ENCODE measurements at regions not wholly inside any gene's neighbourhood (a gene's known extent, or its start where the extent isn't known, plus 50 kb on each side); places are given as distances from the start of the nearest gene placed in this dataset.

DNA sequence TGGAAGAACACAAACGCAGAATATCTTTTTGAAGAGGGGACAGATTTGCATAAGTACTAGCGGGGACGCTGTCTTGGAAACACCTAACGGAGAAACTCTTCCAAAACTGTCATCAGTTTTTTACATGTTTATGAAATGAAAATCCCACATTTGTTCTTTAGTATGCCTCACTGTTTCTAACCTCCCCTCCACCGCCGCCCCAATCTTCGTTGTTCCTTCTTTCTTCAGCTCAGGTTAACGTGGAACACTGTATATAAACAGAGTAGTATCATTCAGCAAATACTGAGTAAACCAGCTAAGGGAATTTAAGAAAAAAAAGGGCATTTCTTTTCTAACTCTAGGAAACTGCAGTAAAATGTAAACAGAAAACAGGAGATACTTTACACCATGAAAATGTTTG lies 2345.6 kb downstream of the PCDH7 start:
- WGBS, 2 experiments (ENCODE audit: extremely low coverage in 1 of 2, insufficient coverage in 1 of 2, insufficient read length in 1 of 2, insufficient replicate concordance in 2 of 2, low coverage in 1 of 2, low lambda C conversion rate in 2 of 2, missing lambda C conversion rate in 1 of 2), result 87% methylated on average over 8 of the region's 8 CpGs; no CpG with 5 or more reads in 1 of the 2 experiments
- TF ChIP-seq, protein P1, sequence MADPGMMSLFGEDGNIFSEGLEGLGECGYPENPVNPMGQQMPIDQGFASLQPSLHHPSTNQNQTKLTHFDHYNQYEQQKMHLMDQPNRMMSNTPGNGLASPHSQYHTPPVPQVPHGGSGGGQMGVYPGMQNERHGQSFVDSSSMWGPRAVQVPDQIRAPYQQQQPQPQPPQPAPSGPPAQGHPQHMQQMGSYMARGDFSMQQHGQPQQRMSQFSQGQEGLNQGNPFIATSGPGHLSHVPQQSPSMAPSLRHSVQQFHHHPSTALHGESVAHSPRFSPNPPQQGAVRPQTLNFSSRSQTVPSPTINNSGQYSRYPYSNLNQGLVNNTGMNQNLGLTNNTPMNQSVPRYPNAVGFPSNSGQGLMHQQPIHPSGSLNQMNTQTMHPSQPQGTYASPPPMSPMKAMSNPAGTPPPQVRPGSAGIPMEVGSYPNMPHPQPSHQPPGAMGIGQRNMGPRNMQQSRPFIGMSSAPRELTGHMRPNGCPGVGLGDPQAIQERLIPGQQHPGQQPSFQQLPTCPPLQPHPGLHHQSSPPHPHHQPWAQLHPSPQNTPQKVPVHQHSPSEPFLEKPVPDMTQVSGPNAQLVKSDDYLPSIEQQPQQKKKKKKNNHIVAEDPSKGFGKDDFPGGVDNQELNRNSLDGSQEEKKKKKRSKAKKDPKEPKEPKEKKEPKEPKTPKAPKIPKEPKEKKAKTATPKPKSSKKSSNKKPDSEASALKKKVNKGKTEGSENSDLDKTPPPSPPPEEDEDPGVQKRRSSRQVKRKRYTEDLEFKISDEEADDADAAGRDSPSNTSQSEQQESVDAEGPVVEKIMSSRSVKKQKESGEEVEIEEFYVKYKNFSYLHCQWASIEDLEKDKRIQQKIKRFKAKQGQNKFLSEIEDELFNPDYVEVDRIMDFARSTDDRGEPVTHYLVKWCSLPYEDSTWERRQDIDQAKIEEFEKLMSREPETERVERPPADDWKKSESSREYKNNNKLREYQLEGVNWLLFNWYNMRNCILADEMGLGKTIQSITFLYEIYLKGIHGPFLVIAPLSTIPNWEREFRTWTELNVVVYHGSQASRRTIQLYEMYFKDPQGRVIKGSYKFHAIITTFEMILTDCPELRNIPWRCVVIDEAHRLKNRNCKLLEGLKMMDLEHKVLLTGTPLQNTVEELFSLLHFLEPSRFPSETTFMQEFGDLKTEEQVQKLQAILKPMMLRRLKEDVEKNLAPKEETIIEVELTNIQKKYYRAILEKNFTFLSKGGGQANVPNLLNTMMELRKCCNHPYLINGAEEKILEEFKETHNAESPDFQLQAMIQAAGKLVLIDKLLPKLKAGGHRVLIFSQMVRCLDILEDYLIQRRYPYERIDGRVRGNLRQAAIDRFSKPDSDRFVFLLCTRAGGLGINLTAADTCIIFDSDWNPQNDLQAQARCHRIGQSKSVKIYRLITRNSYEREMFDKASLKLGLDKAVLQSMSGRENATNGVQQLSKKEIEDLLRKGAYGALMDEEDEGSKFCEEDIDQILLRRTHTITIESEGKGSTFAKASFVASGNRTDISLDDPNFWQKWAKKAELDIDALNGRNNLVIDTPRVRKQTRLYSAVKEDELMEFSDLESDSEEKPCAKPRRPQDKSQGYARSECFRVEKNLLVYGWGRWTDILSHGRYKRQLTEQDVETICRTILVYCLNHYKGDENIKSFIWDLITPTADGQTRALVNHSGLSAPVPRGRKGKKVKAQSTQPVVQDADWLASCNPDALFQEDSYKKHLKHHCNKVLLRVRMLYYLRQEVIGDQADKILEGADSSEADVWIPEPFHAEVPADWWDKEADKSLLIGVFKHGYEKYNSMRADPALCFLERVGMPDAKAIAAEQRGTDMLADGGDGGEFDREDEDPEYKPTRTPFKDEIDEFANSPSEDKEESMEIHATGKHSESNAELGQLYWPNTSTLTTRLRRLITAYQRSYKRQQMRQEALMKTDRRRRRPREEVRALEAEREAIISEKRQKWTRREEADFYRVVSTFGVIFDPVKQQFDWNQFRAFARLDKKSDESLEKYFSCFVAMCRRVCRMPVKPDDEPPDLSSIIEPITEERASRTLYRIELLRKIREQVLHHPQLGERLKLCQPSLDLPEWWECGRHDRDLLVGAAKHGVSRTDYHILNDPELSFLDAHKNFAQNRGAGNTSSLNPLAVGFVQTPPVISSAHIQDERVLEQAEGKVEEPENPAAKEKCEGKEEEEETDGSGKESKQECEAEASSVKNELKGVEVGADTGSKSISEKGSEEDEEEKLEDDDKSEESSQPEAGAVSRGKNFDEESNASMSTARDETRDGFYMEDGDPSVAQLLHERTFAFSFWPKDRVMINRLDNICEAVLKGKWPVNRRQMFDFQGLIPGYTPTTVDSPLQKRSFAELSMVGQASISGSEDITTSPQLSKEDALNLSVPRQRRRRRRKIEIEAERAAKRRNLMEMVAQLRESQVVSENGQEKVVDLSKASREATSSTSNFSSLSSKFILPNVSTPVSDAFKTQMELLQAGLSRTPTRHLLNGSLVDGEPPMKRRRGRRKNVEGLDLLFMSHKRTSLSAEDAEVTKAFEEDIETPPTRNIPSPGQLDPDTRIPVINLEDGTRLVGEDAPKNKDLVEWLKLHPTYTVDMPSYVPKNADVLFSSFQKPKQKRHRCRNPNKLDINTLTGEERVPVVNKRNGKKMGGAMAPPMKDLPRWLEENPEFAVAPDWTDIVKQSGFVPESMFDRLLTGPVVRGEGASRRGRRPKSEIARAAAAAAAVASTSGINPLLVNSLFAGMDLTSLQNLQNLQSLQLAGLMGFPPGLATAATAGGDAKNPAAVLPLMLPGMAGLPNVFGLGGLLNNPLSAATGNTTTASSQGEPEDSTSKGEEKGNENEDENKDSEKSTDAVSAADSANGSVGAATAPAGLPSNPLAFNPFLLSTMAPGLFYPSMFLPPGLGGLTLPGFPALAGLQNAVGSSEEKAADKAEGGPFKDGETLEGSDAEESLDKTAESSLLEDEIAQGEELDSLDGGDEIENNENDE (IDR thresholded peaks at IDR 0.05; ENCODE audit: insufficient replicate concordance, low read length), result no peak

More for the DNA sequence above, 2345.6 kb downstream of the PCDH7 start:
- no peak for FAIRE-seq
- DNase-seq (ENCODE audit: low read depth in 1 of 2, low spot score in 2 of 2), result no peak
- Histone ChIP-seq H2BK120ac (replicated peaks; ENCODE audit: low read depth, low read length) (no peak overlapping the region), H3K14ac (ENCODE audit: insufficient read length) (no peak overlapping the region), H4K5ac (ENCODE audit: insufficient read length, low read depth, low read length) (no peak overlapping the region), H3K18ac (ENCODE audit: extremely low read depth, low read length) (no peak overlapping the region), H4K91ac (replicated peaks; ENCODE audit: insufficient read length, low read length) (no peak overlapping the region), H3K4ac (replicated peaks; ENCODE audit: insufficient read length, low read depth, low read length) (no peak overlapping the region), H3K27me3 (replicated peaks in 1 of 4; ENCODE audit: control insufficient read depth in 3 of 4, extremely low read depth in 1 of 4, insufficient read depth in 3 of 4, low read length in 3 of 4) (no peaks in the 10 kb centered on the region), H3K36me3 (ENCODE audit: control insufficient read depth in 2 of 4, insufficient read depth in 4 of 4, low read length in 3 of 4) (no peaks in the 10 kb centered on the region), H4K8ac (ENCODE audit: extremely low read depth, insufficient read depth, low read length) (no peak overlapping the region), H3K23ac (ENCODE audit: insufficient read length) (no peak overlapping the region), H2AFZ (ENCODE audit: low read length) (0 out of 2 replicates have a peak overlapping the region, but pooled peaks have one; percentile 4), H2BK20ac (ENCODE audit: low read length) (no peak overlapping the region), H3K79me2 (ENCODE audit: control insufficient read depth in 1 of 2, insufficient read depth in 2 of 2, low read length in 2 of 2) (no peaks in the 10 kb centered on the region), H3K56ac (replicated peaks; ENCODE audit: insufficient read length, low read depth, low read length) (no peak overlapping the region), H2BK15ac (ENCODE audit: low read length) (no peak overlapping the region), H3K23me2 (ENCODE audit: low read depth, low read length) (no peaks in the 10 kb centered on the region), H4K20me1 (replicated peaks in 1 of 2; ENCODE audit: control insufficient read depth in 1 of 2, insufficient read depth in 2 of 2, low read length in 2 of 2) (no peaks in the 10 kb centered on the region), H3K9ac (replicated peaks in 1 of 4; ENCODE audit: extremely low read depth in 1 of 4, low read depth in 3 of 4, low read length in 3 of 4) (no peak overlapping the region), H3K27ac (ENCODE audit: low read depth, low read length) (no peak overlapping the region), H3K4me2 (ENCODE audit: insufficient read depth in 1 of 2, low read depth in 2 of 2, low read length in 2 of 2) (no peak overlapping the region), H3K4me3 (ENCODE audit: extremely low read depth in 1 of 4, insufficient read depth in 2 of 4, low read depth in 3 of 4, low read length in 4 of 4) (no peak overlapping the region), H2BK12ac (ENCODE audit: low read depth, low read length) (no peak overlapping the region), H2BK5ac (ENCODE audit: low read depth, low read length) (no peak overlapping the region), H3K4me1 (replicated peaks in 1 of 4; ENCODE audit: control insufficient read depth in 3 of 4, insufficient read depth in 4 of 4, low read length in 3 of 4) (no peaks in the 10 kb centered on the region), H2AK5ac (ENCODE audit: low read depth, low read length) (no peak overlapping the region), H3K9me3 (ENCODE audit: insufficient read depth in 2 of 2, low read depth in 1 of 2, low read length in 1 of 2) (no peaks in the 10 kb centered on the region), H3K79me1 (ENCODE audit: low read depth, low read length) (no peaks in the 10 kb centered on the region)
- ChIA-PET CTCF (ENCODE audit: partially characterized antibody) (interaction anchor here (0.7 to 1.2 kb wide), 2 partner anchors 8 to 14 kb away, joined by 3 to 4 read pairs; no protein-coding TSS in a partner anchor), POLR2A (ENCODE audit: partially characterized antibody) (no interaction called here)
